IMR-90 (cell line): ENCODE measurements at regions not wholly inside any gene's neighbourhood (a gene's known extent, or its start where the extent isn't known, plus 50 kb on each side); places are given as distances from the start of the nearest gene placed in this dataset.

Experiments used
- ATAC-seq: fragments of 200-7000 bp; cut with Tn5 transposase; 2 replicates; pipeline ENCODE4 v1.9.1; 2020; ENCODE audit warnings: low read depth, mild to moderate bottlenecking, moderate library complexity
- BruUV-seq: library from RNA; stranded (reverse); fragments of 400-500 nt; replicated peaks from 2 replicates; lab custom pipeline; 2021; lab: Mats Ljungman, UMichigan
- CTCF ChIA-PET: fragments of 300-600 bp; formaldehyde crosslinking; extraction: SDS; loops from one replicate; lab custom pipeline; 2021; ENCODE audit warnings: antibody characterized with exemption; lab: Yijun Ruan, JAX
- POLR2A ChIA-PET: fragments of 300-600 bp; sonication (Branson Sonifier 250); formaldehyde crosslinking; loops from one replicate; lab custom pipeline; 2022; ENCODE audit warnings: antibody characterized with exemption; ENCODE audit not compliant: unreplicated experiment; lab: Charles Lee
- DNase-seq: peaks from one replicate; pipeline ENCODE4 v3.0.0; 2013
- H2AFZ ChIP-seq: replicated peaks from 2 replicates; pipeline ENCODE3; 2013; ENCODE audit warnings: low read length, mild to moderate bottlenecking; ENCODE audit not compliant: poor library complexity
- H2AK5ac ChIP-seq: 2 replicates; pipeline ENCODE4 v1.6.1; 2013; ENCODE audit warnings: low read depth, low read length, inconsistent platforms
- H2AK9ac ChIP-seq: replicated peaks from 2 replicates; pipeline ENCODE3; 2013; ENCODE audit warnings: mild to moderate bottlenecking, low read depth, low read length, moderate library complexity; ENCODE audit not compliant: poor library complexity
- H2BK120ac ChIP-seq: 2 replicates; pipeline ENCODE4 v1.6.1; 2013; ENCODE audit warnings: low read depth, low read length, inconsistent platforms
- H2BK15ac ChIP-seq: 3 replicates; pipeline ENCODE4 v1.6.1; 2013; ENCODE audit warnings: low read depth, low read length, inconsistent platforms
- H2BK20ac ChIP-seq: 2 replicates; pipeline ENCODE4 v1.6.1; 2013; ENCODE audit warnings: low read depth, mild to moderate bottlenecking, inconsistent platforms, low read length, moderate library complexity
- H2BK5ac ChIP-seq: 2 replicates; pipeline ENCODE4 v1.6.1; 2013; ENCODE audit warnings: mild to moderate bottlenecking, low read depth, low read length, inconsistent platforms; ENCODE audit not compliant: poor library complexity, severe bottlenecking
- H3K14ac ChIP-seq: replicated peaks from 2 replicates; pipeline ENCODE4 v1.6.1; 2013; ENCODE audit warnings: low read depth, low read length, inconsistent platforms
- H3K18ac ChIP-seq: 2 replicates; pipeline ENCODE4 v1.6.1; 2013; ENCODE audit warnings: low read depth, low read length, control low read depth
- H3K23ac ChIP-seq: 2 replicates; pipeline ENCODE4 v1.6.1; 2013; ENCODE audit warnings: low read depth, low read length, inconsistent platforms
- H3K27ac ChIP-seq: 2 replicates; pipeline ENCODE4 v1.5.1; 2013; ENCODE audit warnings: mild to moderate bottlenecking, control low read depth, low read length; ENCODE audit not compliant: insufficient read depth
- H3K27me3 ChIP-seq: 2 replicates; pipeline ENCODE4 v1.6.1; 2013; ENCODE audit warnings: low read length; ENCODE audit not compliant: control insufficient read depth, insufficient read depth
- H3K36me3 ChIP-seq: 2 replicates; pipeline ENCODE4 v1.6.1; 2013; ENCODE audit warnings: low read length, mixed read lengths; ENCODE audit not compliant: control insufficient read depth, insufficient read depth
- H3K4ac ChIP-seq: 2 replicates; pipeline ENCODE4 v1.6.1; 2013; ENCODE audit warnings: low read depth, low read length, inconsistent platforms
- H3K4me1 ChIP-seq: 2 replicates; pipeline ENCODE4 v1.6.1; 2013; ENCODE audit warnings: low read length, mixed read lengths; ENCODE audit not compliant: control insufficient read depth, insufficient read depth
- H3K4me2 ChIP-seq: 2 replicates; pipeline ENCODE4 v1.6.1; 2013; ENCODE audit warnings: low read depth, mild to moderate bottlenecking, control low read depth, low read length, moderate library complexity
- H3K4me3 ChIP-seq: 2 replicates; pipeline ENCODE4 v1.5.1; 2013; ENCODE audit warnings: low read depth, mild to moderate bottlenecking, control low read depth, low read length, moderate library complexity; ENCODE audit not compliant: insufficient read depth
- H3K56ac ChIP-seq: 2 replicates; pipeline ENCODE4 v1.6.1; 2013; ENCODE audit warnings: low read length, inconsistent platforms; ENCODE audit not compliant: insufficient read depth; ENCODE audit errors: extremely low read depth
- H3K79me1 ChIP-seq, 2 experiments: 2 replicates each; pipeline ENCODE4 v1.6.1; 2013; ENCODE audit warnings: low read length in 2 of 2, inconsistent platforms in 1 of 2, low read depth in 1 of 2
- H3K9ac ChIP-seq: 2 replicates; pipeline ENCODE4 v1.6.1; 2013; ENCODE audit warnings: low read depth, low read length, control low read depth
- H3K9me1 ChIP-seq: 2 replicates; pipeline ENCODE4 v1.6.1; 2013; ENCODE audit warnings: low read length, inconsistent platforms; ENCODE audit not compliant: insufficient read depth
- H3K9me3 ChIP-seq: 2 replicates; pipeline ENCODE4 v1.6.1; 2013; ENCODE audit warnings: low read length; ENCODE audit not compliant: control insufficient read depth, insufficient read depth
- H4K20me1 ChIP-seq: 2 replicates; pipeline ENCODE4 v1.6.1; 2013; ENCODE audit warnings: low read length, inconsistent platforms; ENCODE audit not compliant: insufficient read depth
- H4K5ac ChIP-seq: 2 replicates; pipeline ENCODE4 v1.6.1; 2013; ENCODE audit warnings: mild to moderate bottlenecking, low read depth, low read length, control low read depth
- H4K8ac ChIP-seq, 2 experiments: 2 replicates each; pipeline ENCODE4 v1.6.1; 2013; ENCODE audit warnings: low read depth in 2 of 2, low read length in 2 of 2, control low read depth in 1 of 2, inconsistent platforms in 1 of 2
- H4K91ac ChIP-seq: 2 replicates; pipeline ENCODE4 v1.6.1; 2013; ENCODE audit warnings: low read depth, low read length, inconsistent platforms; ENCODE audit not compliant: insufficient read depth
- BHLHE40 ChIP-seq: fragments of 150-350 bp; IDR thresholded peaks from 2 replicates; pipeline ENCODE4 v1.6.1; 2016; ENCODE audit warnings: mild to moderate bottlenecking, low read depth, low read length
- CEBPB ChIP-seq: IDR thresholded peaks from 2 replicates; pipeline ENCODE4 v1.6.1; 2012; ENCODE audit warnings: low read depth, low read length, improper control_type of control experiment
- CHD1 ChIP-seq: IDR thresholded peaks from 2 replicates; pipeline ENCODE4 v1.6.1; 2012; ENCODE audit warnings: low read depth, low read length, improper control_type of control experiment
- CTCF ChIP-seq: conservative IDR thresholded peaks from 2 replicates; pipeline ENCODE4 v1.5.1; 2012; ENCODE audit warnings: mild to moderate bottlenecking, low read depth, low read length, improper control_type of control experiment
- ELK1 ChIP-seq: fragments of 150-350 bp; IDR thresholded peaks from 2 replicates; pipeline ENCODE4 v1.6.1; 2016; ENCODE audit warnings: low read depth, mild to moderate bottlenecking, low read length, moderate library complexity, borderline replicate concordance
- FOS ChIP-seq: fragments of 150-350 bp; IDR thresholded peaks from 2 replicates; pipeline ENCODE4 v1.6.1; 2016; ENCODE audit warnings: low read depth, low read length
- MAFK ChIP-seq: IDR thresholded peaks from 2 replicates; pipeline ENCODE4 v1.6.1; 2012; ENCODE audit warnings: low read depth, low read length, improper control_type of control experiment
- MAZ ChIP-seq: IDR thresholded peaks from 2 replicates; pipeline ENCODE4 v1.6.1; 2012; ENCODE audit warnings: low read depth, mild to moderate bottlenecking, low read length, improper control_type of control experiment, moderate library complexity, borderline replicate concordance
- MXI1 ChIP-seq: IDR thresholded peaks from 2 replicates; pipeline ENCODE4 v1.6.1; 2012; ENCODE audit warnings: low read depth, mild to moderate bottlenecking, low read length, moderate library complexity, borderline replicate concordance
- NFE2L2 ChIP-seq: fragments of 150-350 bp; IDR thresholded peaks from 2 replicates; pipeline ENCODE4 v1.6.1; 2016; ENCODE audit warnings: low read depth, mild to moderate bottlenecking, low read length
- POLR2A ChIP-seq: IDR thresholded peaks from 2 replicates; pipeline ENCODE4 v1.6.1; 2012; ENCODE audit warnings: mild to moderate bottlenecking, low read depth, low read length
- RAD21 ChIP-seq: IDR thresholded peaks from 2 replicates; pipeline ENCODE4 v1.6.1; 2012; ENCODE audit warnings: low read length, improper control_type of control experiment
- RCOR1 ChIP-seq: IDR thresholded peaks from 2 replicates; pipeline ENCODE4 v1.6.1; 2012; ENCODE audit warnings: mild to moderate bottlenecking, low read length, improper control_type of control experiment; ENCODE audit not compliant: insufficient replicate concordance
- RFX5 ChIP-seq: IDR thresholded peaks from 2 replicates; pipeline ENCODE4 v1.8.0; 2012; ENCODE audit warnings: low read depth, mild to moderate bottlenecking, low read length, moderate library complexity
- SMC3 ChIP-seq: fragments of 150-350 bp; IDR thresholded peaks from 2 replicates; pipeline ENCODE4 v1.6.1; 2016; ENCODE audit warnings: low read depth, mild to moderate bottlenecking, antibody characterized with exemption, low read length, moderate library complexity
- WGBS, 2 experiments: methylation state at CpG; one replicate each; pipeline versions ENCODE4 v1.1.5 to v1.1.7; 2013; ENCODE audit warnings: missing lambda C conversion rate in 2 of 2; ENCODE audit not compliant: insufficient read length in 1 of 2; ENCODE audit errors: extremely low coverage in 2 of 2; 5-methylcytosine and 5-hydroxymethylcytosine counted together
- dilution Hi-C: fragments of 300-500 bp; cut with HindIII; formaldehyde crosslinking; loops from one replicate; pipeline ENCODE4 v1.14.3; 2018; ENCODE audit warnings: low sequenced_read_pairs; ENCODE audit not compliant: unreplicated experiment
- in situ Hi-C: fragments of 300-500 bp; cut with MboI; formaldehyde crosslinking; loops from 3 replicates; pipeline ENCODE4 v1.14.3; 2019; ENCODE audit warnings: low sequenced_read_pairs, inconsistent platforms, mixed read lengths
- intact Hi-C: fragments of 100-400 bp; cut with micrococcal nuclease; formaldehyde crosslinking; loops from 2 replicates; pipeline ENCODE4 v1.10.0; 2022
- TF ChIP-seq, protein P1 (sequence below): fragments of 150-350 bp; IDR thresholded peaks from 2 replicates; pipeline ENCODE4 v1.6.1; 2017; ENCODE audit warnings: mild to moderate bottlenecking, antibody characterized with exemption, low read length, low read depth

DNA sequence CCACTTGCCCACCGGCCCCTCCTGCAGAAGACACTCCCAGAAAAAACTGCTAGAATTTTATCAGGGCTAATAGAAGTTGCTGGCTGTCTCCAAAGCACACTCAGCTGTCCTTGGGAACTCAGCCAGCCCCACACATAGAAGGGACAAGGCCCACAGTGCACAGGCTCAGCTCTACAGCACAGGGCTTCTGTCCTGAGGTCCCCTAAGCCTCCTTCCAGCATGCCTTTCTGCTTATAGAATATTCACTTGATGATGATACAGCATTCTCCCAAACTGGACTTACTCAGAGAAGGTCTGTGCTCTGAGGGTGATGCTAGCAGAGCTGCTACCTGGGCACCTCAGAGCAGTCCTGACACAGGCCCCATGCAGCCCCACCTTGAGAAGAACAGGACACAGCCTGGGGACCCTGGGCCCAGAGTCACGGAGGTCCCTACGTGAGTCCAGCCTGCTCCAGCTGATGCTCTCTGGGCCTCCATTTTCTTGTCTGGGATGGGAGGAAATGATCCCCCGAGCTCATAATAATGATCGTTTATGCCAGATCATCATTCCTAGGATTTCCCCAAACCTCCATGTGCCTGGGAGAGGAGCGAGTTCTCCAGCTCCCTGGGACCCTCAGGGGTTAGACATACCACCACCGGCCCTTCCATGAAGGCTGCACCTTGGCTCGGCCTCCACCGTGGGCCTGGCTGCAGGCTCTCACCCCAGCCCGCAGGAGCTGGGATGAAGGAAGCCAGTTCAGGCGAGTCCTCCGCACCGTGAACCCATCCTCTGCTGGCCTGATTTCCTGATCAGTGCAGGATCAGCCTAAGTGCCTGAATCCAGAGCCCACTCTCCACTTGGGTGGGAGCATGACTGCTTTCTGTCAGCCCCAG is 145.6 kb downstream of the ZNF248 start:
- WGBS, 2 experiments: 64% methylated on average over 5 of the region's 13 CpGs; no CpG with 5 or more reads in 1 of the 2 experiments
- Histone ChIP-seq H3K4me1 (no peaks in the 10 kb centered on the region), H2BK120ac (no peak overlapping the region), H3K4ac (no peak overlapping the region), H2BK15ac (no peak overlapping the region), H2AK5ac (no peak overlapping the region), H3K9me1 (no peaks in the 10 kb centered on the region), H3K4me2 (no peak overlapping the region), H3K9ac (no peak overlapping the region), H3K9me3 (peaks cover 30% of the 10 kb centered on the region), H3K27me3 (no peaks in the 10 kb centered on the region), H3K4me3 (no peak overlapping the region), H2AFZ (no peak overlapping the region), H4K91ac (no peak overlapping the region), H4K20me1 (no peaks in the 10 kb centered on the region), H4K8ac (no peak overlapping the region), H4K5ac (no peak overlapping the region), H3K36me3 (no peaks in the 10 kb centered on the region), H2BK5ac (no peak overlapping the region), H3K79me1 (no peaks in the 10 kb centered on the region), H3K23ac (no peak overlapping the region), H3K14ac (no peak overlapping the region), H3K18ac (no peak overlapping the region), H3K27ac (no peak overlapping the region), H2AK9ac (no peak overlapping the region), H2BK20ac (no peak overlapping the region), H3K56ac (no peak overlapping the region)
- CTCF ChIA-PET: no interaction called here
- intact Hi-C loops (no loop called here), dilution Hi-C loops (no loop called here), in situ Hi-C loops (no loop called here)
- no TSS peak for BruUV-seq
- no peak for TF ChIP-seq MXI1
- TF ChIP-seq CHD1: no peak
- TF ChIP-seq RAD21: no peak
- TF ChIP-seq MAZ: no peak
- TF ChIP-seq, protein P1, sequence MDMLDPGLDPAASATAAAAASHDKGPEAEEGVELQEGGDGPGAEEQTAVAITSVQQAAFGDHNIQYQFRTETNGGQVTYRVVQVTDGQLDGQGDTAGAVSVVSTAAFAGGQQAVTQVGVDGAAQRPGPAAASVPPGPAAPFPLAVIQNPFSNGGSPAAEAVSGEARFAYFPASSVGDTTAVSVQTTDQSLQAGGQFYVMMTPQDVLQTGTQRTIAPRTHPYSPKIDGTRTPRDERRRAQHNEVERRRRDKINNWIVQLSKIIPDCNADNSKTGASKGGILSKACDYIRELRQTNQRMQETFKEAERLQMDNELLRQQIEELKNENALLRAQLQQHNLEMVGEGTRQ: no peak
- no peak for TF ChIP-seq ELK1
- no peak for TF ChIP-seq SMC3
- TF ChIP-seq CTCF: no peak
- no peak for TF ChIP-seq RFX5
- no peak for TF ChIP-seq MAFK
- TF ChIP-seq RCOR1: no peak
- no peak for TF ChIP-seq POLR2A
- TF ChIP-seq NFE2L2: no peak
- TF ChIP-seq FOS: no peak
- TF ChIP-seq CEBPB: no peak
- TF ChIP-seq BHLHE40: no peak
- no peak for ATAC-seq
- DNase-seq: no peak
- POLR2A ChIA-PET: no interaction called here
